GM04503 (cell line): ENCODE measurements at regions not wholly inside any gene's neighbourhood (a gene's known extent, or its start where the extent isn't known, plus 50 kb on each side); places are given as distances from the start of the nearest gene placed in this dataset.

Experiments used
- DNase-seq: peaks from one replicate; pipeline ENCODE4 v3.0.0-alpha.2; 2012; ENCODE audit warnings: low read depth

- DNase-seq: no peak
Observed at GRCh38 chr2:120881981-120882788, 146.5 kb downstream of the GLI2 start.

- no peak for DNase-seq
Observed at GRCh38 chr2:120883607-120884440, 148.2 kb downstream of the GLI2 start.

- DNase-seq: no peak
Observed at GRCh38 chr2:120884472-120885290, 149.0 kb downstream of the GLI2 start.

GRCh38 chr2:120885321-120885720, 149.7 kb downstream of the GLI2 start:
- DNase-seq: no peak

GRCh38 chr2:120885749-120886148, 150.1 kb downstream of the GLI2 start:
- DNase-seq: no peak

GRCh38 chr2:120886534-120887319, 151.1 kb downstream of the GLI2 start:
- DNase-seq: no peak

GRCh38 chr2:120887320-120887697, 151.6 kb downstream of the GLI2 start:
- DNase-seq: no peak

- no peak for DNase-seq
Observed at GRCh38 chr2:120887741-120888231, 152.1 kb downstream of the GLI2 start.

GRCh38 chr2:120888851-120889250, 153.2 kb downstream of the GLI2 start:
- DNase-seq: no peak

- no peak for DNase-seq
Observed at GRCh38 chr2:120889936-120890335, 154.3 kb downstream of the GLI2 start.

GRCh38 chr2:120890566-120891360, 155.1 kb downstream of the GLI2 start:
- DNase-seq: no peak

- no peak for DNase-seq
Observed at GRCh38 chr2:120892271-120892966, 156.8 kb downstream of the GLI2 start.

GRCh38 chr2:120892967-120893667, 157.4 kb downstream of the GLI2 start:
- DNase-seq: no peak

- DNase-seq: no peak
Observed at GRCh38 chr2:120893811-120894584, 158.3 kb downstream of the GLI2 start.

GRCh38 chr2:120894966-120895365, 159.3 kb downstream of the GLI2 start:
- no peak for DNase-seq

GRCh38 chr2:120896126-120896525, 160.5 kb downstream of the GLI2 start:
- no peak for DNase-seq

- no peak for DNase-seq
Observed at GRCh38 chr2:120896901-120897300, 161.2 kb downstream of the GLI2 start.

GRCh38 chr2:120897399-120897798, 161.7 kb downstream of the GLI2 start:
- DNase-seq: no peak

- DNase-seq: no peak
Observed at GRCh38 chr2:120898496-120898895, 162.8 kb downstream of the GLI2 start.
